ENCODE measurements at regions not wholly inside any gene's neighbourhood (a gene's known extent, or its start where the extent isn't known, plus 50 kb on each side); places are given as distances from the start of the nearest gene placed in this dataset.

- TF ChIP-seq CTCF (IDR thresholded peaks at IDR 0.05): no peak
- DNase-seq (no peak), ATAC-seq (peak in 1 of 3 donors; percentile 18)
- whole genome bisulfite sequencing (ENCODE audit: insufficient coverage): 93% methylated on average over 16 of the region's 16 CpGs
- Mint-ChIP-seq H3K4me1 (peaks cover 12 to 13% of the 10 kb centered on the region in 2 donors), H3K27ac (no peak overlapping the region), H3K9me3 (no peaks in the 10 kb centered on the region), H3K27me3 (ENCODE audit: low read depth in 2 of 2) (peaks cover 12 to 19% of the 10 kb centered on the region in 2 donors), H3K36me3 (no peaks in the 10 kb centered on the region), H3K4me3 (no peak overlapping the region)
- Histone ChIP-seq H3K4me1 (ENCODE audit: control insufficient read depth, insufficient read depth, low read length) (peaks cover 16% of the 10 kb centered on the region), H3K4me3 (ENCODE audit: low read length) (no peak overlapping the region), H3K27me3 (ENCODE audit: control insufficient read depth, insufficient read depth, low read length) (peaks cover 11% of the 10 kb centered on the region), H3K9me3 (ENCODE audit: control insufficient read depth, insufficient read depth, low read length) (no peaks in the 10 kb centered on the region), H3K27ac (ENCODE audit: low read length) (no peak overlapping the region), H3K36me3 (ENCODE audit: control insufficient read depth, insufficient read depth, low read length) (no peaks in the 10 kb centered on the region)
- intact Hi-C loops (cut with micrococcal nuclease): no loop called here
These were observed 160.3 kb downstream of the ETS2 start for GRCh38 chr21:38965910-38966504.

GRCh38 chr21:38965241-38965640 is 159.5 kb downstream of the ETS2 start:
- ATAC-seq: no peak
- no peaks in the 10 kb centered on the region for H3K36me3 Mint-ChIP-seq
- intact Hi-C loops (cut with micrococcal nuclease): no loop called here
- TF ChIP-seq CTCF (IDR thresholded peaks at IDR 0.05): no peak
- H3K27me3 Mint-ChIP-seq (ENCODE audit: low read depth in 2 of 2): peaks cover 7 to 19% of the 10 kb centered on the region in 2 donors
- no peak overlapping the region for H3K4me3 Mint-ChIP-seq
- Histone ChIP-seq H3K27ac (ENCODE audit: low read length) (no peak overlapping the region), H3K4me3 (ENCODE audit: low read length) (no peak overlapping the region), H3K27me3 (ENCODE audit: control insufficient read depth, insufficient read depth, low read length) (peaks cover 11% of the 10 kb centered on the region), H3K9me3 (ENCODE audit: control insufficient read depth, insufficient read depth, low read length) (no peaks in the 10 kb centered on the region), H3K36me3 (ENCODE audit: control insufficient read depth, insufficient read depth, low read length) (no peaks in the 10 kb centered on the region), H3K4me1 (ENCODE audit: control insufficient read depth, insufficient read depth, low read length) (peaks cover 16% of the 10 kb centered on the region)
- WGBS (ENCODE audit: insufficient coverage): 89% methylated on average over 8 of the region's 8 CpGs
- DNase-seq: no peak
- no peak overlapping the region for H3K27ac Mint-ChIP-seq
- H3K9me3 Mint-ChIP-seq: no peaks in the 10 kb centered on the region
- H3K4me1 Mint-ChIP-seq: peaks cover 12 to 13% of the 10 kb centered on the region in 2 donors

- no peaks in the 10 kb centered on the region for H3K4me1 ChIP-seq (ENCODE audit: control insufficient read depth, insufficient read depth, low read length)
- H3K27me3 Mint-ChIP-seq (ENCODE audit: low read depth in 2 of 2): peaks cover under 1 to 16% of the 10 kb centered on the region in 2 donors
- no peak overlapping the region for H3K27ac ChIP-seq (ENCODE audit: low read length)
- no peak for TF ChIP-seq CTCF (IDR thresholded peaks at IDR 0.05)
- no peak for ATAC-seq
- DNase-seq: no peak
- WGBS (ENCODE audit: insufficient coverage): 77% methylated on average over 6 of the region's 6 CpGs
- H3K27me3 ChIP-seq (ENCODE audit: control insufficient read depth, insufficient read depth, low read length): peaks cover 7% of the 10 kb centered on the region
- H3K9me3 Mint-ChIP-seq: no peaks in the 10 kb centered on the region
- H3K4me3 ChIP-seq (ENCODE audit: low read length): no peak overlapping the region
- H3K27ac Mint-ChIP-seq: no peak overlapping the region
- no peaks in the 10 kb centered on the region for H3K4me1 Mint-ChIP-seq
- intact Hi-C loops (cut with micrococcal nuclease): no loop called here
- no peaks in the 10 kb centered on the region for H3K36me3 ChIP-seq (ENCODE audit: control insufficient read depth, insufficient read depth, low read length)
- no peaks in the 10 kb centered on the region for H3K36me3 Mint-ChIP-seq
- no peak overlapping the region for H3K4me3 Mint-ChIP-seq
- H3K9me3 ChIP-seq (ENCODE audit: control insufficient read depth, insufficient read depth, low read length): no peaks in the 10 kb centered on the region
These were observed 157.3 kb downstream of the ETS2 start for GRCh38 chr21:38963006-38963405.

GRCh38 chr21:38960251-38960650 is 154.5 kb downstream of the ETS2 start:
- Mint-ChIP-seq H3K27me3 (ENCODE audit: low read depth in 2 of 2) (peaks cover 0 to 10% of the 10 kb centered on the region in 2 donors), H3K4me1 (no peaks in the 10 kb centered on the region), H3K4me3 (no peak overlapping the region), H3K9me3 (no peaks in the 10 kb centered on the region), H3K27ac (no peak overlapping the region), H3K36me3 (no peaks in the 10 kb centered on the region)
- Histone ChIP-seq H3K27ac (ENCODE audit: low read length) (no peak overlapping the region), H3K27me3 (ENCODE audit: control insufficient read depth, insufficient read depth, low read length) (peaks cover 2% of the 10 kb centered on the region), H3K4me1 (ENCODE audit: control insufficient read depth, insufficient read depth, low read length) (no peaks in the 10 kb centered on the region), H3K9me3 (ENCODE audit: control insufficient read depth, insufficient read depth, low read length) (no peaks in the 10 kb centered on the region), H3K4me3 (ENCODE audit: low read length) (no peak overlapping the region), H3K36me3 (ENCODE audit: control insufficient read depth, insufficient read depth, low read length) (no peaks in the 10 kb centered on the region)
- DNase-seq: no peak
- TF ChIP-seq CTCF (IDR thresholded peaks at IDR 0.05): no peak
- intact Hi-C loops (cut with micrococcal nuclease): no loop called here
- WGBS (ENCODE audit: insufficient coverage): 100% methylated on average over 2 of the region's 2 CpGs
- ATAC-seq: no peak
